ENCODE measurements at regions not wholly inside any gene's neighbourhood (a gene's known extent, or its start where the extent isn't known, plus 50 kb on each side); places are given as distances from the start of the nearest gene placed in this dataset.

DNA sequence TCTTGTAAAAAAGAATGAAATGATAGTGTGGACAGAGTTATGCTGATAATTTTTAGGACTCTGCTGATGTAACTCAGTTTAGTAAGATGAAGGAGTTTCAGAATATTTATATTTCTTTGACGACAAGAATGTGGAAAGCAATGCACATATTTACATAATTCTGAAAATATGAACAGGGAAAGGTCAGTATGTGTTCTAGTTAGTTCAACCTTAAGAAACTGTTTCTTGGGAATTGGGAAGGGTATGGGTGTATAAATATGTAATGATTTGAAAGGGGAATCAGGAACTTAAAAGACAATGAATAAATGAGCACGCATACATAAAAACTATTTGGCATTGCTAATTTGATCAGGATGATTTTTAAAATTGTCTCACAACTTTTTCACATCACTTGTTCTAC is 1226.1 kb downstream of the SI start:
- TF ChIP-seq, protein P1, sequence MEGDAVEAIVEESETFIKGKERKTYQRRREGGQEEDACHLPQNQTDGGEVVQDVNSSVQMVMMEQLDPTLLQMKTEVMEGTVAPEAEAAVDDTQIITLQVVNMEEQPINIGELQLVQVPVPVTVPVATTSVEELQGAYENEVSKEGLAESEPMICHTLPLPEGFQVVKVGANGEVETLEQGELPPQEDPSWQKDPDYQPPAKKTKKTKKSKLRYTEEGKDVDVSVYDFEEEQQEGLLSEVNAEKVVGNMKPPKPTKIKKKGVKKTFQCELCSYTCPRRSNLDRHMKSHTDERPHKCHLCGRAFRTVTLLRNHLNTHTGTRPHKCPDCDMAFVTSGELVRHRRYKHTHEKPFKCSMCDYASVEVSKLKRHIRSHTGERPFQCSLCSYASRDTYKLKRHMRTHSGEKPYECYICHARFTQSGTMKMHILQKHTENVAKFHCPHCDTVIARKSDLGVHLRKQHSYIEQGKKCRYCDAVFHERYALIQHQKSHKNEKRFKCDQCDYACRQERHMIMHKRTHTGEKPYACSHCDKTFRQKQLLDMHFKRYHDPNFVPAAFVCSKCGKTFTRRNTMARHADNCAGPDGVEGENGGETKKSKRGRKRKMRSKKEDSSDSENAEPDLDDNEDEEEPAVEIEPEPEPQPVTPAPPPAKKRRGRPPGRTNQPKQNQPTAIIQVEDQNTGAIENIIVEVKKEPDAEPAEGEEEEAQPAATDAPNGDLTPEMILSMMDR (IDR thresholded peaks at IDR 0.05), result no peak
- TF ChIP-seq EP300 (IDR thresholded peaks at IDR 0.05), result no peak
